ENCODE measurements at regions not wholly inside any gene's neighbourhood (a gene's known extent, or its start where the extent isn't known, plus 50 kb on each side); places are given as distances from the start of the nearest gene placed in this dataset.

GRCh38 chr4:173934933-173935620 is 348.4 kb downstream of the FBXO8 start:
- Histone ChIP-seq H3K4me3 (no peak overlapping the region), H3K4me1 (peaks cover 0 to 4% (median 0%) of the 10 kb centered on the region in 12 donors), H3K9me3 (no peaks in the 10 kb centered on the region), H3K27ac (peak overlapping the region in 2 of 12 donors; percentile 13 to 56), H3K27me3 (no peaks in the 10 kb centered on the region), H3K36me3 (no peaks in the 10 kb centered on the region)
- WGBS, 4 donors, result 4 to 12% (median 8%) methylated on average over 5 of the region's 5 CpGs
- TF ChIP-seq POLR2A (IDR thresholded peaks at IDR 0.05), result no peak
- TF ChIP-seq CTCF (IDR thresholded peaks at IDR 0.05), result no peak
- intact Hi-C loops (cut with DNase I), result no loop called here
- ATAC-seq (peak; percentile 32 to 80 (median 51)), DNase-seq (no peak)

- TF ChIP-seq POLR2A (IDR thresholded peaks at IDR 0.05) (no peak), CTCF (IDR thresholded peaks at IDR 0.05) (no peak)
- H3K27me3 ChIP-seq, result no peaks in the 10 kb centered on the region
- intact Hi-C loops (cut with DNase I), result no loop called here
- H3K36me3 ChIP-seq, result no peaks in the 10 kb centered on the region
- no peak for DNase-seq
- no peaks in the 10 kb centered on the region for H3K9me3 ChIP-seq
- peak overlapping the region in 1 of 12 donors; percentile 56 for H3K27ac ChIP-seq
- no peak overlapping the region for H3K4me3 ChIP-seq
- 43 to 73% (median 55%) methylated on average over 2 of the region's 2 CpGs for WGBS, 4 donors
- no peak for ATAC-seq
- peaks cover 0 to 4% (median 0%) of the 10 kb centered on the region in 12 donors for H3K4me1 ChIP-seq
These were observed 349.3 kb downstream of the FBXO8 start for GRCh38 chr4:173934201-173934600.

- no peaks in the 10 kb centered on the region for H3K36me3 ChIP-seq
- ATAC-seq (no peak), DNase-seq (no peak)
- H3K27me3 ChIP-seq, result no peaks in the 10 kb centered on the region
- intact Hi-C loops (cut with DNase I), result no loop called here
- 55 to 79% (median 75%) methylated on average over 2 of the region's 2 CpGs for WGBS, 4 donors
- H3K27ac ChIP-seq, result no peak overlapping the region
- peaks cover 0 to 4% (median 0%) of the 10 kb centered on the region in 12 donors for H3K4me1 ChIP-seq
- no peaks in the 10 kb centered on the region for H3K9me3 ChIP-seq
- no peak for TF ChIP-seq POLR2A (IDR thresholded peaks at IDR 0.05)
- TF ChIP-seq CTCF (IDR thresholded peaks at IDR 0.05), result no peak
- no peak overlapping the region for H3K4me3 ChIP-seq
These were observed 350.8 kb downstream of the FBXO8 start for GRCh38 chr4:173932701-173933100.

GRCh38 chr4:173930329-173930967 is 353.0 kb downstream of the FBXO8 start:
- H3K27ac ChIP-seq, result peak overlapping the region in 1 of 12 donors; percentile 67
- 75 to 87% (median 80%) methylated on average over 8 of the region's 8 CpGs for WGBS, 4 donors

More at GRCh38 chr4:173930329-173930967, 353.0 kb downstream of the FBXO8 start:
- Histone ChIP-seq H3K27me3 (no peaks in the 10 kb centered on the region), H3K4me1 (peaks cover 0 to 4% (median 0%) of the 10 kb centered on the region in 12 donors), H3K36me3 (no peaks in the 10 kb centered on the region), H3K4me3 (no peak overlapping the region), H3K9me3 (no peaks in the 10 kb centered on the region)
- no peak for ATAC-seq
- no peak for DNase-seq
- intact Hi-C loops (cut with DNase I), result no loop called here
- TF ChIP-seq POLR2A (IDR thresholded peaks at IDR 0.05) (no peak), CTCF (IDR thresholded peaks at IDR 0.05) (no peak)

Data from heart left ventricle (tissue), 16 donors.